MM.1S (cell line): ENCODE measurements at regions not wholly inside any gene's neighbourhood (a gene's known extent, or its start where the extent isn't known, plus 50 kb on each side); places are given as distances from the start of the nearest gene placed in this dataset.

ENCODE experiments used
- EZH2 ChIP-seq: fragments of 300-600 bp; sonication (generic); optimal IDR thresholded peaks from 2 replicates; pipeline ENCODE3; 2017; ENCODE audit warnings: low read depth, mild to moderate bottlenecking, antibody characterized with exemption, low read length, mixed read lengths
- EZH2phosphoT487 ChIP-seq: fragments of 300-600 bp; sonication (generic); IDR thresholded peaks from 2 replicates; pipeline ENCODE4 v1.6.1; 2018; ENCODE audit warnings: antibody characterized with exemption, low read length
- TF ChIP-seq, protein P1 (sequence below): fragments of 300-600 bp; sonication (generic); IDR thresholded peaks from 2 replicates; pipeline ENCODE4 v1.5.1; 2016; ENCODE audit warnings: antibody characterized with exemption, low read length, mixed read lengths

DNA sequence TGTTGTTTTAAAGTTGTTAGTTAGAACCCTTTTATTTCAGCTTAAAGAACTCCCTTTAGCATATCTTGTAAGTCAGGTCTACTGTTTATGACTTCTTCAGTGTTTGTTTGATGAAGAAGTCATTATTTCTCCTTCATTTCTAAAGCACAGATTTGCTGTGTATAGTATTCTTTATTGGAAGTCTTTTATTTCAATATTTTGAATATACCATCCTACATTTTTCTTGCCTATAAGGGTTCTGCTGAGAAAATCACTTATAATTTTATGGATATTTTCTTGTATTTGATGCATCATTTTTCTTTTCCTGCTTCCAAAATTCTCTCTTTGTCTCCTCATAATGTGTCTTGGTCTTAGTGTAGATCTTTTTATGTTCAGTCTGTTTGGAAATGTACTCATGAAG, 134.5 kb downstream of the CPXCR1 start:
- TF ChIP-seq, protein P1, sequence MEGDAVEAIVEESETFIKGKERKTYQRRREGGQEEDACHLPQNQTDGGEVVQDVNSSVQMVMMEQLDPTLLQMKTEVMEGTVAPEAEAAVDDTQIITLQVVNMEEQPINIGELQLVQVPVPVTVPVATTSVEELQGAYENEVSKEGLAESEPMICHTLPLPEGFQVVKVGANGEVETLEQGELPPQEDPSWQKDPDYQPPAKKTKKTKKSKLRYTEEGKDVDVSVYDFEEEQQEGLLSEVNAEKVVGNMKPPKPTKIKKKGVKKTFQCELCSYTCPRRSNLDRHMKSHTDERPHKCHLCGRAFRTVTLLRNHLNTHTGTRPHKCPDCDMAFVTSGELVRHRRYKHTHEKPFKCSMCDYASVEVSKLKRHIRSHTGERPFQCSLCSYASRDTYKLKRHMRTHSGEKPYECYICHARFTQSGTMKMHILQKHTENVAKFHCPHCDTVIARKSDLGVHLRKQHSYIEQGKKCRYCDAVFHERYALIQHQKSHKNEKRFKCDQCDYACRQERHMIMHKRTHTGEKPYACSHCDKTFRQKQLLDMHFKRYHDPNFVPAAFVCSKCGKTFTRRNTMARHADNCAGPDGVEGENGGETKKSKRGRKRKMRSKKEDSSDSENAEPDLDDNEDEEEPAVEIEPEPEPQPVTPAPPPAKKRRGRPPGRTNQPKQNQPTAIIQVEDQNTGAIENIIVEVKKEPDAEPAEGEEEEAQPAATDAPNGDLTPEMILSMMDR = no peak
- TF ChIP-seq EZH2 (no peak), EZH2phosphoT487 (no peak)
